ENCODE measurements at regions not wholly inside any gene's neighbourhood (a gene's known extent, or its start where the extent isn't known, plus 50 kb on each side); places are given as distances from the start of the nearest gene placed in this dataset.

GRCh38 chr3:175898194-175898593 lies 1039.1 kb downstream of the NAALADL2 start:
- FAIRE-seq (no peak), DNase-seq (ENCODE audit: low spot score) (no peak)

- no peak for FAIRE-seq
- DNase-seq (ENCODE audit: low spot score): no peak
Measured at GRCh38 chr3:175896655-175897054, 1037.5 kb downstream of the NAALADL2 start.

- no peak for FAIRE-seq
- DNase-seq (ENCODE audit: low spot score): no peak
Measured at GRCh38 chr3:175895731-175896130, 1036.6 kb downstream of the NAALADL2 start.

GRCh38 chr3:175893566-175893965 lies 1034.4 kb downstream of the NAALADL2 start:
- no peak for DNase-seq (ENCODE audit: low spot score)
- FAIRE-seq: no peak

- no peak for DNase-seq (ENCODE audit: low spot score)
- no peak for FAIRE-seq
Measured at GRCh38 chr3:175890066-175890465, 1030.9 kb downstream of the NAALADL2 start.

- DNase-seq (ENCODE audit: low spot score) (no peak), FAIRE-seq (no peak)
Measured at GRCh38 chr3:175885231-175885766, 1026.2 kb downstream of the NAALADL2 start.

GRCh38 chr3:175879417-175879816 lies 1020.3 kb downstream of the NAALADL2 start:
- no peak for DNase-seq (ENCODE audit: low spot score)
- no peak for FAIRE-seq

GRCh38 chr3:175869404-175869803 lies 1010.3 kb downstream of the NAALADL2 start:
- DNase-seq (ENCODE audit: low spot score) (no peak), FAIRE-seq (no peak)

- DNase-seq (ENCODE audit: low spot score) (no peak), FAIRE-seq (no peak)
Measured at GRCh38 chr3:175868626-175869025, 1009.5 kb downstream of the NAALADL2 start.

- no peak for DNase-seq (ENCODE audit: low spot score)
- FAIRE-seq: no peak
Measured at GRCh38 chr3:175865724-175866123, 1006.6 kb downstream of the NAALADL2 start.

- no peak for FAIRE-seq
- DNase-seq (ENCODE audit: low spot score): no peak
Measured at GRCh38 chr3:175861916-175862315, 1002.8 kb downstream of the NAALADL2 start.
